Stomach (tissue), 4 donors: ENCODE measurements at regions not wholly inside any gene's neighbourhood (a gene's known extent, or its start where the extent isn't known, plus 50 kb on each side); places are given as distances from the start of the nearest gene placed in this dataset.

Source experiments
- CTCF ChIP-seq, 7 experiments: fragments of 450-650 bp in 4 of 7; fragments of 200-600 bp in 3 of 7; sonication (generic) in 3 of 7; IDR thresholded peaks; one replicate each; pipeline ENCODE4 v1.5.1; 2016 to 2019; ENCODE audit warnings: antibody characterized with exemption in 7 of 7, control low read depth in 2 of 7, mild to moderate bottlenecking in 1 of 7
- EP300 ChIP-seq: sonication (generic); formaldehyde crosslinking; IDR thresholded peaks from one replicate; pipeline ENCODE4 v1.6.1; 2017; ENCODE audit warnings: antibody characterized with exemption

GRCh38 chr17:68179236-68179925 lies 68.5 kb upstream of the AMZ2 start:
- TF ChIP-seq CTCF (IDR thresholded peaks at IDR 0.05) (no peak), EP300 (no peak)
